ENCODE measurements at regions not wholly inside any gene's neighbourhood (a gene's known extent, or its start where the extent isn't known, plus 50 kb on each side); places are given as distances from the start of the nearest gene placed in this dataset.

DNA sequence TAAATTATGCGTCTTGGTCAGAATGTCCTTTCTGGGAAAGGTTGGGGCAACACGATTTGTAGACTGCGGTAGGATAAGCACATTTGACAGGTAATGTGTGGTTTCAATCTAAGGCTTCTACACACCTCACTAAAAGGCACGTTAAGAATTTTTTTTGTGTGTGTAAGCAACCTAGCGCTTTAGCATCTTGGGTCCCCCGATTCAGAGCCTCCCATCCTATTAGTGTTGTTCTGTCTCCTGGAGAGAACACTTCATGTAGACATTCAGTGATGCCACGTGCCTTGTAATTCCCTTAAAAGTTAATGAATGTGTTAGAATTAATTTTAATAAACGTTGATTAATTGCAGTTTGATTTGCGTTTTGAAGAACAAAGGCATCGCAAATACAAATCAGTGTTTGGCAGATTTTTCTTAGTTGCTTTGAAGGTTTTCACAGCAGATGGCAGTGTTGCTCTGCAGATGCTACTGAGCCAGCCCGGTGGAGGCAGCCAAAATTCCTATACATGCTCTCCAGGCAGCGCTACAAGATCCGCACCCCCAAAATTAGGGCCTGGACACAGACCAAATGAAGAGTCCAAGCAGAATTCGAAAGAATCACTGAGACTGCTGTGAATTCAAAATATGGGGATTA lies 63.5 kb downstream of the OTOL1 start:
- TF ChIP-seq, protein P1, sequence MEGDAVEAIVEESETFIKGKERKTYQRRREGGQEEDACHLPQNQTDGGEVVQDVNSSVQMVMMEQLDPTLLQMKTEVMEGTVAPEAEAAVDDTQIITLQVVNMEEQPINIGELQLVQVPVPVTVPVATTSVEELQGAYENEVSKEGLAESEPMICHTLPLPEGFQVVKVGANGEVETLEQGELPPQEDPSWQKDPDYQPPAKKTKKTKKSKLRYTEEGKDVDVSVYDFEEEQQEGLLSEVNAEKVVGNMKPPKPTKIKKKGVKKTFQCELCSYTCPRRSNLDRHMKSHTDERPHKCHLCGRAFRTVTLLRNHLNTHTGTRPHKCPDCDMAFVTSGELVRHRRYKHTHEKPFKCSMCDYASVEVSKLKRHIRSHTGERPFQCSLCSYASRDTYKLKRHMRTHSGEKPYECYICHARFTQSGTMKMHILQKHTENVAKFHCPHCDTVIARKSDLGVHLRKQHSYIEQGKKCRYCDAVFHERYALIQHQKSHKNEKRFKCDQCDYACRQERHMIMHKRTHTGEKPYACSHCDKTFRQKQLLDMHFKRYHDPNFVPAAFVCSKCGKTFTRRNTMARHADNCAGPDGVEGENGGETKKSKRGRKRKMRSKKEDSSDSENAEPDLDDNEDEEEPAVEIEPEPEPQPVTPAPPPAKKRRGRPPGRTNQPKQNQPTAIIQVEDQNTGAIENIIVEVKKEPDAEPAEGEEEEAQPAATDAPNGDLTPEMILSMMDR (conservative IDR thresholded peaks at IDR 0.05 in 1 of 2, IDR thresholded peaks at IDR 0.05 in 1 of 2; ENCODE audit: low read depth in 1 of 2, low read length in 2 of 2): peak; percentile 62 to 65
- no peak for TF ChIP-seq EZH2 (IDR thresholded peaks at IDR 0.05; ENCODE audit: low read length, missing control alignments)
- Histone ChIP-seq H3K79me2 (ENCODE audit: control insufficient read depth, insufficient read depth, low read length) (no peaks in the 10 kb centered on the region), H3K36me3 (ENCODE audit: control insufficient read depth, insufficient read depth, low read length) (no peaks in the 10 kb centered on the region), H3K4me3 (replicated peaks in 1 of 4; ENCODE audit: control extremely low read depth in 1 of 4, insufficient read depth in 1 of 4, low read depth in 3 of 4, low read length in 4 of 4) (no peak overlapping the region), H3K27ac (ENCODE audit: insufficient read depth, low read length) (no peak overlapping the region), H3K4me1 (ENCODE audit: control insufficient read depth, extremely low read depth, insufficient read depth, low read length) (no peaks in the 10 kb centered on the region), H3K9me3 (ENCODE audit: control insufficient read depth, insufficient read depth, low read depth, low read length) (no peaks in the 10 kb centered on the region), H3K4me2 (ENCODE audit: extremely low read depth, insufficient read depth, low read length) (no peak overlapping the region), H4K20me1 (ENCODE audit: control insufficient read depth, extremely low read depth, insufficient read depth, low read length) (no peaks in the 10 kb centered on the region), H2AFZ (ENCODE audit: low read length) (no peak overlapping the region), H3K27me3 (ENCODE audit: control insufficient read depth, insufficient read depth, low read length) (no peaks in the 10 kb centered on the region), H3K9ac (ENCODE audit: insufficient read depth, low read length) (no peak overlapping the region)
- peak; percentile 38 to 61 for DNase-seq (ENCODE audit: low read depth in 2 of 2)

DNA sequence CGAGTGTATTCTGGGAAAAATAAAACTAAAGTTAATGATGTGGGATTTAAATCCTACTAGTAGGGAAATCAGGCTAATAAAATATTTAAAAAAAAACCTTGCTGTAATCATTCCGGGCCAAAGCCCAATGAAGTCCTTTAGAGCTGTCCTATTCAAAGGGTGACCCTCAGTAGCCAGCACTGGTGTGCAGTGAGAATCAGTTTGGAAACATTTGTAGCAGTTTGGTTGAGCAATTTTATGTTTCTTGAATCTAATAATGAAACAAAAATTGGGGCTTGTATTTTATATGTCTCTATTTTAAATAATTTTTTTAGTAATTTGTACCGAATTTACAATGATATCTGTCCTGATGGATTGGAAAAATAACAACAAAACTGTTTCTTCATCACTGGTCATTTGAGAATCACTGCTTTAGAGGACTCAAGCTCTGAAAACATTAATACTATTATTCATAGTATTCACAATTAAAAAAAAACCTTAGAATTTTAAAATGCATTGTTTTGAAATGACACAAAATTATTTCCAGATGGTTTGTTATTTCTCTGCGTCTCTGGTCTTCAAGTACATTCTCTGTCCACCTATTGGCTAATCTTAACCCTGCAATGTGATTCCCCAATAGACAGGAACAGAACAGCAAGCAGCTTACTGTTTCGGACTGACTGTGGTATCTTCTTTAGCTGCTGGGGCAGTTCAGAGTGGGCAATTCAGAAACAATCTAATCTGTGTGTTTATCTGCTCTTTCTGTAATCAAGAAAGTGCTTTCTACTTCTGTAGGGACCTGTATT lies 71.2 kb downstream of the OTOL1 start:
- TF ChIP-seq, protein P1 (conservative IDR thresholded peaks at IDR 0.05 in 1 of 2, IDR thresholded peaks at IDR 0.05 in 1 of 2; ENCODE audit: low read depth in 1 of 2, low read length in 2 of 2): no peak
- TF ChIP-seq EZH2 (IDR thresholded peaks at IDR 0.05; ENCODE audit: low read length, missing control alignments): no peak
- H3K36me3 ChIP-seq (ENCODE audit: control insufficient read depth, insufficient read depth, low read length): no peaks in the 10 kb centered on the region
- peak; percentile 59 to 64 for DNase-seq (ENCODE audit: low read depth in 2 of 2)
- H3K27me3 ChIP-seq (ENCODE audit: control insufficient read depth, insufficient read depth, low read length): no peaks in the 10 kb centered on the region
- H3K4me1 ChIP-seq (ENCODE audit: control insufficient read depth, extremely low read depth, insufficient read depth, low read length): no peaks in the 10 kb centered on the region
- no peaks in the 10 kb centered on the region for H4K20me1 ChIP-seq (ENCODE audit: control insufficient read depth, extremely low read depth, insufficient read depth, low read length)
- H3K9ac ChIP-seq (ENCODE audit: insufficient read depth, low read length): no peak overlapping the region
- no peak overlapping the region for H3K4me3 ChIP-seq (replicated peaks in 1 of 4; ENCODE audit: control extremely low read depth in 1 of 4, insufficient read depth in 1 of 4, low read depth in 3 of 4, low read length in 4 of 4)
- H2AFZ ChIP-seq (ENCODE audit: low read length): no peak overlapping the region
- H3K9me3 ChIP-seq (ENCODE audit: control insufficient read depth, insufficient read depth, low read depth, low read length): no peaks in the 10 kb centered on the region
- no peaks in the 10 kb centered on the region for H3K79me2 ChIP-seq (ENCODE audit: control insufficient read depth, insufficient read depth, low read length)
- H3K4me2 ChIP-seq (ENCODE audit: extremely low read depth, insufficient read depth, low read length): no peak overlapping the region
- H3K27ac ChIP-seq (ENCODE audit: insufficient read depth, low read length): no peak overlapping the region

DNA sequence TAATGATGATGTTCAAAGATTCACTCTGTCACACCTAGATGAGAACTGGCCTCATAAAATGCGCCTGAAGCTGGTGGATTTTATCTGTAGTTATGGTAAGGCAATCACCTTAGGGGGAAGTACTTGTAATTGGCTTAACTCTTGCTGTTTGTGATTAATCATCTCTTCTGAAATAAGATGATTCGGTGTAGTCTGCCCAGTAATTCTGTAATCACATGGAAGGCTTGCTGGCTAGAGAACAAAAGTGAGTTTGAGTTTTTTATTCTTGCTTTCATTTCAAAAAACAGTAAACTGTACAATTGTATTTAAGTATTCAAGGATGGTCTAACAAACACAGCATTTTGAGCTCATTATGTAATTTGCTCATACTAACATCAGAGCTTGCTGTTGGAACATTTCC lies 72.1 kb downstream of the OTOL1 start:
- H3K4me2 ChIP-seq (ENCODE audit: extremely low read depth, insufficient read depth, low read length): no peak overlapping the region
- no peak for DNase-seq (ENCODE audit: low read depth in 2 of 2)
- H3K4me3 ChIP-seq (replicated peaks in 1 of 4; ENCODE audit: control extremely low read depth in 1 of 4, insufficient read depth in 1 of 4, low read depth in 3 of 4, low read length in 4 of 4): no peak overlapping the region
- H3K36me3 ChIP-seq (ENCODE audit: control insufficient read depth, insufficient read depth, low read length): no peaks in the 10 kb centered on the region
- H3K79me2 ChIP-seq (ENCODE audit: control insufficient read depth, insufficient read depth, low read length): no peaks in the 10 kb centered on the region
- no peaks in the 10 kb centered on the region for H3K9me3 ChIP-seq (ENCODE audit: control insufficient read depth, insufficient read depth, low read depth, low read length)
- no peaks in the 10 kb centered on the region for H3K27me3 ChIP-seq (ENCODE audit: control insufficient read depth, insufficient read depth, low read length)
- no peak overlapping the region for H3K27ac ChIP-seq (ENCODE audit: insufficient read depth, low read length)
- no peak overlapping the region for H3K9ac ChIP-seq (ENCODE audit: insufficient read depth, low read length)
- H3K4me1 ChIP-seq (ENCODE audit: control insufficient read depth, extremely low read depth, insufficient read depth, low read length): no peaks in the 10 kb centered on the region
- H2AFZ ChIP-seq (ENCODE audit: low read length): no peak overlapping the region
- TF ChIP-seq EZH2 (IDR thresholded peaks at IDR 0.05; ENCODE audit: low read length, missing control alignments): no peak
- TF ChIP-seq, protein P1 (conservative IDR thresholded peaks at IDR 0.05 in 1 of 2, IDR thresholded peaks at IDR 0.05 in 1 of 2; ENCODE audit: low read depth in 1 of 2, low read length in 2 of 2): no peak
- no peaks in the 10 kb centered on the region for H4K20me1 ChIP-seq (ENCODE audit: control insufficient read depth, extremely low read depth, insufficient read depth, low read length)
